Brain microvascular endothelial cell (primary cell): ENCODE measurements at regions not wholly inside any gene's neighbourhood (a gene's known extent, or its start where the extent isn't known, plus 50 kb on each side); places are given as distances from the start of the nearest gene placed in this dataset.
"Not testable (repeated sequence)": the region's sequence is repeated elsewhere in the genome, so short reads cannot be mapped to it uniquely, and the experiment has no call there.

Experiments used
- DNase-seq: peaks from one replicate; pipeline ENCODE4 v3.0.0-alpha.2; 2020
- H3K27ac ChIP-seq: fragments of 250-450 bp; sonication (Bioruptor Pico); 2 replicates; pipeline ENCODE4 v1.5.1; 2020; ENCODE audit warnings: mild to moderate bottlenecking, moderate library complexity
- H3K27me3 ChIP-seq: fragments of 250-450 bp; sonication (Bioruptor Pico); replicated peaks from 2 replicates; pipeline ENCODE4 v1.5.1; 2020; ENCODE audit warnings: mild to moderate bottlenecking
- H3K36me3 ChIP-seq: fragments of 250-450 bp; sonication (Bioruptor Pico); replicated peaks from 2 replicates; pipeline ENCODE4 v1.5.1; 2020; ENCODE audit warnings: mild to moderate bottlenecking
- H3K4me3 ChIP-seq: 2 replicates; pipeline ENCODE4 v1.5.1; 2011; ENCODE audit warnings: low read depth, mild to moderate bottlenecking, control low read depth, low read length, moderate library complexity
- in situ Hi-C: cut with HindIII; loops from 2 replicates; pipeline ENCODE4 v1.10.0; 2017; ENCODE audit warnings: low sequenced_read_pairs, low pct_ligation_motif_present
- TF ChIP-seq, protein P1 (sequence below): IDR thresholded peaks from 2 replicates; pipeline ENCODE4 v1.5.1; 2011; ENCODE audit warnings: low read depth, mild to moderate bottlenecking, moderate library complexity, low read length, control low read depth, inconsistent platforms; ENCODE audit errors: missing control alignments

GRCh38 chr13:64127856-64128255 is 2712.2 kb upstream of the PCDH20 start:
- no peaks in the 10 kb centered on the region for H3K27me3 ChIP-seq
- H3K4me3 ChIP-seq = no peak overlapping the region
- no peak overlapping the region for H3K27ac ChIP-seq
- TF ChIP-seq, protein P1, sequence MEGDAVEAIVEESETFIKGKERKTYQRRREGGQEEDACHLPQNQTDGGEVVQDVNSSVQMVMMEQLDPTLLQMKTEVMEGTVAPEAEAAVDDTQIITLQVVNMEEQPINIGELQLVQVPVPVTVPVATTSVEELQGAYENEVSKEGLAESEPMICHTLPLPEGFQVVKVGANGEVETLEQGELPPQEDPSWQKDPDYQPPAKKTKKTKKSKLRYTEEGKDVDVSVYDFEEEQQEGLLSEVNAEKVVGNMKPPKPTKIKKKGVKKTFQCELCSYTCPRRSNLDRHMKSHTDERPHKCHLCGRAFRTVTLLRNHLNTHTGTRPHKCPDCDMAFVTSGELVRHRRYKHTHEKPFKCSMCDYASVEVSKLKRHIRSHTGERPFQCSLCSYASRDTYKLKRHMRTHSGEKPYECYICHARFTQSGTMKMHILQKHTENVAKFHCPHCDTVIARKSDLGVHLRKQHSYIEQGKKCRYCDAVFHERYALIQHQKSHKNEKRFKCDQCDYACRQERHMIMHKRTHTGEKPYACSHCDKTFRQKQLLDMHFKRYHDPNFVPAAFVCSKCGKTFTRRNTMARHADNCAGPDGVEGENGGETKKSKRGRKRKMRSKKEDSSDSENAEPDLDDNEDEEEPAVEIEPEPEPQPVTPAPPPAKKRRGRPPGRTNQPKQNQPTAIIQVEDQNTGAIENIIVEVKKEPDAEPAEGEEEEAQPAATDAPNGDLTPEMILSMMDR = no peak
- in situ Hi-C loops = no loop called here
- H3K36me3 ChIP-seq = no peaks in the 10 kb centered on the region
- DNase-seq = no peak

DNA sequence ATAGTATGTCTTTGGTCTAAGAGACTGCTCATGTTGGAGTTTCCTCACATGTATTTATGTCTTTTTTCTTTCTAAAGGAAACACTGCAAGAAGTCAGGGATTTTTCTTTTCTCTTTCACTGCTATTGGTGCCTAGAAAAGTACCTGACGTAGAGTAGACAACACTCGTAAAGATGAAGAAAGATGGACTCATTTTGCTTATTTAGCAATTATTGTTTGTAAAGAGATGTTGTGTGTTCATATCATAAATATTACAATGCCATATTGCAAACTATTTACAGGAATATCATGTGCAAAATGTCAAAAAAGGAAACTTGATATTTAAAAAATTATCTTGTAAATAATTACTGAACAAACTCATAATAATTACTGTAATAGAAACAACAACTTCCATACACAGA is 2711.5 kb upstream of the PCDH20 start:
- Histone ChIP-seq H3K27ac (no peak overlapping the region), H3K36me3 (no peaks in the 10 kb centered on the region), H3K27me3 (no peaks in the 10 kb centered on the region), H3K4me3 (no peak overlapping the region)
- in situ Hi-C loops = no loop called here
- TF ChIP-seq, protein P1 = no peak
- no peak for DNase-seq

GRCh38 chr13:64121023-64121709 is 2705.5 kb upstream of the PCDH20 start:
- H3K27me3 ChIP-seq, in situ Hi-C loops, H3K27ac ChIP-seq: not testable (repeated sequence)

GRCh38 chr13:64099994-64100393 is 2684.3 kb upstream of the PCDH20 start:
- Histone ChIP-seq H3K27ac (no peak overlapping the region), H3K36me3 (no peaks in the 10 kb centered on the region), H3K4me3 (no peak overlapping the region), H3K27me3 (no peaks in the 10 kb centered on the region)
- TF ChIP-seq, protein P1 = no peak
- DNase-seq = no peak
- in situ Hi-C loops = no loop called here

More at GRCh38 chr13:64121023-64121709, 2705.5 kb upstream of the PCDH20 start:
- not testable (repeated sequence) for DNase-seq, H3K4me3 ChIP-seq, H3K36me3 ChIP-seq

DNA sequence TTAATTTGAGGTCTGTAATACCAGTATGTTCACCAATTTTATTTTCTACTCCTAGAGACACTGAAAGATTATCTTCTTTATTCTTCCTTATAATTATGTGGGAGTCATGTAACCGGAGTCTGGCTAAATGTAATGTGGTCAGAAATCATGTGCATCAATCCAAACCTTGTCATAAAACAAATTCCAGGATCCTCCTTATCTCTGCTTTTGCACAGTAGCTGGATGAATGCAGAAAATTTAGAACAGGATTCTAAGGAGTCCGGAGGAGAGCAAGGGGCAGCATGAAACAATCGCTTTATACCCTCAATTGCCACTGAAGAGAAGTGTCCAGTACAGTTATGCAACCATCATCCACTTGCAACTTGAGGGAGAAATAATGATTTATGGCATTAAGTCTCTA is 2674.7 kb upstream of the PCDH20 start:
- in situ Hi-C loops = no loop called here
- H3K4me3 ChIP-seq = no peak overlapping the region
- H3K36me3 ChIP-seq = no peaks in the 10 kb centered on the region
- no peaks in the 10 kb centered on the region for H3K27me3 ChIP-seq
- TF ChIP-seq, protein P1 = no peak
- DNase-seq = no peak
- H3K27ac ChIP-seq = no peak overlapping the region

DNA sequence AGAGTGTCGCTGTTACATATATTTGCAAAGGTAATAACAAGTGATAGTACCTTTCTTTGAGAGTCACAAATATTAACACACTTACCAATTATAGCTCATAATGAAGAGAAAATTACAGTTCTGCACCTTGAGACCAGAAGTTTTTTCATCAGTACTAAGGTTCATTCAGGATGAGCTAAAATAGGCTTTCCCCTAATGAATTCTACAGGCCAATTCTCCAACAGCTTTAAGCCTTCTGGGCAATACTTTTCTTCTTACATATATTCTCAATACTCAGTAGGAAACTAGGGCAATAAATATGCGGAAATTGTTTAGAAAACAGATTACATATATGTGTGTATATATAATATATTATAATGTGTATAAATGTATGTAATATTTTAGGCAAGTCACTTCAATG is 2672.8 kb upstream of the PCDH20 start:
- TF ChIP-seq, protein P1 = no peak
- Histone ChIP-seq H3K4me3 (no peak overlapping the region), H3K27ac (no peak overlapping the region), H3K27me3 (no peaks in the 10 kb centered on the region), H3K36me3 (no peaks in the 10 kb centered on the region)
- DNase-seq = no peak
- in situ Hi-C loops = no loop called here
